ENCODE measurements at regions not wholly inside any gene's neighbourhood (a gene's known extent, or its start where the extent isn't known, plus 50 kb on each side); places are given as distances from the start of the nearest gene placed in this dataset.

GRCh38 chr1:58005212-58005611, 541.3 kb downstream of the OMA1 start:
- TF ChIP-seq CTCF (conservative IDR thresholded peaks at IDR 0.05; ENCODE audit: low read depth, low read length) (no peak), EZH2 (IDR thresholded peaks at IDR 0.05; ENCODE audit: low read length, unreplicated experiment) (no peak), EZH2phosphoT487 (IDR thresholded peaks at IDR 0.05; ENCODE audit: borderline replicate concordance, low read length) (no peak)

Data from PC-3 (cell line).